ENCODE measurements at regions not wholly inside any gene's neighbourhood (a gene's known extent, or its start where the extent isn't known, plus 50 kb on each side); places are given as distances from the start of the nearest gene placed in this dataset.

DNA sequence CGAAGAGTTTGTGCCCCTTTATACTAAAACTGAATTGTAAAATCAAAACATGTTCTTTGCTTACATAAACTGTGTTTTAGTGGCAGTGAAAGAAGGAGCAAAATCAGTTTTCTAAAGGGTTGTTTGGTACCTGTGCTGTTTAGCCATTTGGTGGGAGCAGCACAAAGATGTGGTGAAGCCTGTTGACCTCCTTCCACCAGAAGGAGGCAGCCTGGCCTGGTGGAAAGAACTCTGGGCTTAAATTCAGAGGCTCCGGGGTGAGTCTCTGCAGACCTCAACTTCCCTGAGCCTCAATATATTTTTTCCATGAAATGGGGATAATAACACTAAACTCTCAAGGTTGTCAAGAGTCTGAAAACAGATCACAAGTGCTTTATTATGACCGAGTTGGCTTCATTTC, 502.5 kb downstream of the VRK1 start:
- no peak for DNase-seq (ENCODE audit: low spot score)

DNA sequence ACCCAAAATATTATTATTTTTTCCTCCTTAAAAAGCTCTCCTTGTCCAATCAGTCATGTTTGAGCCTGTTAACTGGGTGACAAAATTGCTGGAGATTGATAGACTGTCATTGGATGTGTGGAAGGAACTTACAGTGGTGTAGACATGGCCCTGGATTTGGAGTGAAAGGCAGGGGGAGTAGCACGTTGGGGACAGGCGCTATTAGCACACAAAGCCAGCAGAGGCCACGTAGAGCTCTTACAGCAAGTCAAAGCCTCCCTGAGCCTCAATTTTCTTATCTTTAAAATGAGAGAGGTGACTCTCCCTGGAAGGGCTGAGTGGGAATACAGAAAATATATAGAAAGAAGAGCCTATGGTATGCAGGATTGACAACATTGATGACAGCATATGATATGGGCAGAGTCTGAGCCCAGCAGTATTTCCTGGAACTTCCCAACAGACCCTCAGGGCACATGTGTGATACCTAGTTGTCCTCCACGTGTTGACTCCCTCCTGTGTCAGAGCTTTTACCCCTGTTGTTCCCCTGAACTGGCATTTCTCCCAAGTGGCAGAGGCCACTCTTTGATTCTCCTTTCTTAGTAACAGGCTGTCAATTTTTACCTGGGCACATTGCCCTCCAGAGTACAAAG, 504.9 kb downstream of the VRK1 start:
- no peak for DNase-seq (ENCODE audit: low spot score)

DNA sequence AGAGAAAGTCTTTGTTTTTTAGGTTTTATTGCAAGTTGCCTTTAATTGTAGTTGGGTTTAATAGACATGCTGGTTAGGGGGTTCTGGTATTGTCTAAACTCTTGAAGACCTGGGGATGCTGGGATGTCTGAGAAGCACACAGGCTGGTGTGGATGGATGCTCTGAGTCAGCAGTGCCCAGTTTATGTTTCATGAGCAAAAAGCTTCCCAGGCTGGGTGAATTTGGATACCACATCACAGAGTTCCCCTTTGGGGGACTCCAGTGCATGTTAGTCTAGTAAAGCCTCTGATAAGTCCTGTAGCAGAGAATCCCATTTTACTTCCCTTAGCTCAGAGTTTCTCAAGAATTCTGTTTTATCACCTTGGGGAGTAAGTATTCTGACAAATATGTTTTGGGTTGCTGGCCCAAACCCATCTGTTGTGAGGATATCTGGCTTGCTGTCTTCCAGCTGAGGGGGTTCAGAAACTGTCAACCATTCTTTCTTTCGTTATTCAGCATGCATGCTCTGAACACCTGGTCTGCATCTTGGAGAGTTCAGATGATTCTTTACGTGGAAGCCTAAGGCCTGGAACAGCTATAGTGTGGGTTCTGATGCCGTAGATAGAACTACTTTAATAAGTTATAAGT, 509.1 kb downstream of the VRK1 start:
- DNase-seq (ENCODE audit: low spot score) = no peak

DNA sequence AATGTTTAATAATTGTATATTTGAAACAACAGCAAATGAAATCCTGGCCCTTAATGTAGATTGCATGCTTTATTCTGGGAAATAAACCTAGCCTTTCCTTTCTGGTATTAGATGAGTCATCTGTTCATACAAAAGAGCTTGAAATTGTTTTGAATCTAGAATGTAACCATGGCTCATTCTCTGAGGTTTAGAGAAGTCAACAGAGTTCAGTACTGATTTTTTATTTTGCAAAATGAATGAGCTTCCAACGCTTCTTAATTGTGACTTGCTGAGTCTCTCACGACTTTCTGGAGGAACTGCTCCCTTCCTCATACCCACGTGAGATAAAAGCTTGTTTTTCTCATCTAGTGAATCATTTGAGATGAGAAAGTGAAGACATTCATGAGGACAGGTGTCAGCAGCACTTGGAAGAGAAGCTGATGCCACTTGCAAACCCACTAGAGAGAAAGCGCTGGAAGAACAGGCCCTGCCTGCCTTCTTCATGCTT, 509.6 kb downstream of the VRK1 start:
- DNase-seq (ENCODE audit: low spot score) = no peak

DNA sequence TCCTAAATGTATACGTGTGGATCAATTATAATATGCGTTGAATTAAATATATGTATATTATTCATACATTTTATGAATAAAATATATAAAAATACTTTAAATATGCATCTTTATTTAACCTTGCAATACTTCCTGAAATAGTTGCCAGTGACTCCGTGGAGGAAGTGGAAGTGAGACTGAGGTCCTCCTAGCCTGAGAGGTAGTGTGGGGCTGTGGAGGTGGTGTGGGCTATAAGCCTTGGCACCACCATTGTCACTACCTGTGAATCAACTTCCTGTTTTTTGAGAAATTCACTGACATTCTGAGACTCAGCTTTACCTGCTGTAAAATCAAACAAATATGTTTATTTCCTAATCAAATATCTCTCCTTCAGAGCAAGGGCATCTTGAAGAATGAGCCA, 514.2 kb downstream of the VRK1 start:
- DNase-seq (ENCODE audit: low spot score) = no peak

DNA sequence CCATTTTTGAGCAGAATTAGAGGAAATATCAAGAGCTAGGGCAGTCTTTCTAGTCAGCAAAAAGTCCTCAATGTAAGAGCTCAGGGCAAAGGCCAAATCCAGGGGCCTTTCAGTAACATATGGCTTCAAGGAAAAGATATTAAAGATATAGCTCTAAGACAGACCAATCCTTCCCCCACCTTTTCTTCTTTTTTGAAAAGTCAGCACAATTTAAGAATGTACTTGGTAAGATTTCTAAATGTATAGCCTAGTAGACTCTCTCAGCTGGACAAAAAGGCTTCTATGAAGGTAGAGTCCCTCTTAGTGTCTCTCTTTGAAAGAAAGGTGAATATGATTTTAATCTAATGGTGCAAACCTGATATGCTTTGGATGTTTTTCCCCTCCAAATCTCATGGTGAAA, 515.7 kb downstream of the VRK1 start:
- DNase-seq (ENCODE audit: low spot score) = no peak

DNA sequence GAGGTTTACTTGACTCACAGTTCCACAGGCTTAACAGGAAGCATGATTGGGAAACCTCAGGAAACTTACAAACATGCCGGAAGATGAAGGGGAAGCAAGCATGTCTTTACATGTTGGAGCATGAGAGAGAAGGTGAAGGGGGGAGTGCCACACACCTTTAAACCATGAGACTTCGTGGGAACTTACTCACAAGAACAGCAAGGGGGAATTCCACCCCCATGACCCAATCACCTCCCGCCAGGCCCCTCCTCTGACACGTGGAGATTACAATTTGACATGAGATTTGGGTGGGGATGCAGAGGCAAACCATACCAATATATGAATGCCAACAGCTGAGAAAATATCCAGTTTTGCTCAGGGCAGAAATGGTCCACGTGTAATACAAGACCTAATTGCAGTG, 518.6 kb downstream of the VRK1 start:
- no peak for DNase-seq (ENCODE audit: low spot score)

DNA sequence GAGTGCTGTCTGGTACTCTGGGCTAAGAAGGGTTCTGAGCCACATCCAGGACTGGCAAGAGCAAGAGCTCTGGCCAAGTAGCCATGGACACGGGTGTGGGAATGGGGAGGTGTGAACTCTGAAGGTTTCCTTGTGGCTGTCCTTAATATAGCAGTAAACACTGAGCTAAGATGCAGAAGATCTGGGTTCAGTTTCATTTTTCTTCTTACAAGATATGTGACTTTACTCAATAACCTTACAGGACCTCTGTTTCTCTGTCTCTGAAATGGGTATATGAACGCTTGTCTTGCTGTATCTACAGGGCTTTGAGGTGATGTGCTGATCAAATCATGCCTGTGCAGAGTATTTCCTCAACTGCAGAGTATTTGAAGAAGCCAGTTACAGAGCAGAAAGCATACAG, 521.2 kb downstream of the VRK1 start:
- DNase-seq (ENCODE audit: low spot score) = no peak

DNA sequence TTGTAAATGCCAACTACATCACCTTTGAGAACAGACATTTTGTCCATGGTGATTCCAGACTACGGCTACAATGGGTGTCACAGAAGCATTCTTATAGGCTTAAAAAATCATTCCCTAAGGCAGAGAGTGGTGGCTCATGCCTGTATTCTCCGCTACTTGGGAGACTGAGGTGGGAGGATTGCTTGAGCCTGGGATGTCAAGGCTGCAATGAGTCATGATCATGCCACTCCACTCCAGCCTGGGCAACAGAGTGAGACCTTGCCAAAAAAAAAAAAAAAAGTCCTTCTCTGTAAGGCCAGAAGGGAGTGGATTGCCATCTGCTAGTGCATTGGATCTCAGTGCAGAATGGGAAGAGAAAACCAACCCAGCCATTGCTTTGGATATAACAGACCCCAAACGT, 522.5 kb downstream of the VRK1 start:
- no peak for DNase-seq (ENCODE audit: low spot score)

DNA sequence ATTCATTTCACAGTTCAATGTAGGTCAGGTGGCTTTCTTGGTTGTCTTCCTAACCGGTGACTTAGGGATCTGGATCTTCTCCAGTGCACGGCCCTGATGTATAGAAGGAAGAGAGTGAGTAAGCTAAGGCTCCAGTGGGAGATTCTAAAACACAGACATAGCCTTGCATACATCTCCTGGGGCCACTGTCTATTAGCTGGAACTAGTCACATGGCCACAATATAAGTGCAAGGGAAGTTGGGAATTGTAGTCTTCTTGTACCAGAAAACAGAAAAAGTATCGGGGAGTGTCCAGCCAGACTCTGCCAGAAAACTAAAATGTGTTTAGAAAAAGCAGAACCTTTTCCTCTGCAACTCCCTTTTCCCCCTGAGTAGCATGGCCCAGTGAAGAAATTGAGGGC, 531.6 kb downstream of the VRK1 start:
- no peak for DNase-seq (ENCODE audit: low spot score)

DNA sequence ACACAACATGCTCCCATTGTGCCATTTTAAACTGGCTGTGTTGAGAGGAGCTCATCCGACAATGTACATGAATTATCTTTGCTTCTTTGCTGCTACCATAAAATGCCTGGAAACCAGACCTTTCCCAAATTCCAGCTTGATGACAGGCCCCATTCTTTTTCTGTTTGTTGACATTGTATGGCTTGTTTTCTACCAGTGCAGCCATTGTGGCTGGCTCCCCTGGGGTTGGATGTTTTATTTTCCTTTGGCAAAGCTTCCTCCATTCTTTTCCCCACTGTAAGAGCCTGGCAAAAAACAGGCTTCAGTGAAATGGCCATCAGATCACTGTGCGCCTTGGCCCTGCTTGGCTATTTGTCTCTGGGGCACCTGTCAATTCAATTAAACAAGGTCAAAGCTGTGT, 532.5 kb downstream of the VRK1 start:
- DNase-seq (ENCODE audit: low spot score) = no peak

DNA sequence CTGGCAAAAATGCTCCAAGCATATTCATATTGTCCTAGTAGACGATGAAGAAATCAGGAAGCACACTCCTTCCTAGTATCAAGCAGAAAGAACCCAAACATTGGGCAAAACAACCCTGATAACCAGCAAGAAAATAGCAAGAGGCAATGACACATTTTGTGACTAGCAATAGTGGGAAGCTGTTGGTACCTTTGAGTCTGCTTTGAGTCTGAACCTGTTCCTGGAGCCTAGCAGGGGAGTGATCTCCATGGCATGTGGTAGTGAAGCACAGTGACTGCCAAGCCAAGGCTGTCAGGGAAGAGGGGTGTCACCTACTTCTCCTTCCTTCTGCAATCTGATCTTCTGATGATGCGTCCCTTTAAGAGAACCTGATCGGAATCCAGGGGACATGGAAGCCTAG, 533.9 kb downstream of the VRK1 start:
- DNase-seq (ENCODE audit: low spot score) = no peak

DNA sequence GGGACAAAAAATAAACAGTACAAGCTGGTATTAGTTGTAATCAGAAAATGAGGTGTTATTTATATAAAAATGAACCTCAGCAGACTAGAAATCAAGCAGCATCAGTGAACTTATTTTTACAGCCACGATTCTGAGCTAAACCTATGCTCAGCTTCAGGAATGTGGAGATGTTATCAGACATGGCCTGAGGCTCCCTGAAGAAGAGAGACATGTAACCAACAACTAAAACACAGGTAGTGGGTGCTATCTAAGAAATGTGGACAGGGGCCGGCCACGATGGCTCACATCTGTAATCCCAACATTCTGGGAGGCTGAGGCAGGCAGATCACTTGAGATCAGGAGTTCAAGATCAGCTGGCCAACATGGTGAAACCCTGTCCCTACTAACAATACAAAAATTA, 534.3 kb downstream of the VRK1 start:
- DNase-seq (ENCODE audit: low spot score) = no peak

DNA sequence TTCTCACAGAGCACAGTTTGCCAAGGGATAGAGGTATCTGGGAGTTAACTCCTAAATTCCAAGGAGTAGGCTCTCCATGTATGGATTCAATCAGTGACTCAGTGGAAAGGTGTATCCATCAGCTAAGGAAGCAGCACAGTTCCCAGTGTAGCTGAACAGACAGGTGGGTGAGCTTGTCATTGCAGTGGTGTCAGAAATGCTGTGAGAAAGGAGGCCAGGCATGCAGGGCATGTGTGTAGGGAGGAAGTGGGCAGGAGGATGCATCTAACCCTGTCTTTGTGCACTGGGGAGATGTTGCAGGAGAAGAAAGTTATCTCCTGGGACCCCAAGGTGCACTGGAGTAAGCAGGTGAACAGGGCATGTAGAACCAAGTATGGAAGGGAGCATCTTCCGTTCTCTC, 539.0 kb downstream of the VRK1 start:
- DNase-seq (ENCODE audit: low spot score) = no peak

DNA sequence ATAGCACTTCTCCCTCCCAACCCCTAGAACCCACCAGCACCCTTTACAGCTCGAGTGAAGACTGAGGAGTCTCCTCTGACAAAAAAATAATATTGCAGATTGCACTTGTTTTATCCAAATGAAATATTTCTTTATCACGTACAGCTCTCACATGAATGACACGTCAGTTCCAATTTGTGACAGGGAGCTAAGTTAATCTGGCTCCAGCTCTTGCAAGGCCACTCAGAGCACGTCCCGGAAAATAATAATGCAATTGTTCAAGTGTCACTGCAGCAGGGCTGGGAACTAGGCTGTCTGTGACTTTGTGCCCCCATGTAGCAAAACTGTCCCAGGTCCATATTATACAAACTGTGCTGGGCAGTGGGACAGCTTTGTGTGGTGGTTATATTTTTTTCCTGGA, 539.6 kb downstream of the VRK1 start:
- DNase-seq (ENCODE audit: low spot score) = no peak

DNA sequence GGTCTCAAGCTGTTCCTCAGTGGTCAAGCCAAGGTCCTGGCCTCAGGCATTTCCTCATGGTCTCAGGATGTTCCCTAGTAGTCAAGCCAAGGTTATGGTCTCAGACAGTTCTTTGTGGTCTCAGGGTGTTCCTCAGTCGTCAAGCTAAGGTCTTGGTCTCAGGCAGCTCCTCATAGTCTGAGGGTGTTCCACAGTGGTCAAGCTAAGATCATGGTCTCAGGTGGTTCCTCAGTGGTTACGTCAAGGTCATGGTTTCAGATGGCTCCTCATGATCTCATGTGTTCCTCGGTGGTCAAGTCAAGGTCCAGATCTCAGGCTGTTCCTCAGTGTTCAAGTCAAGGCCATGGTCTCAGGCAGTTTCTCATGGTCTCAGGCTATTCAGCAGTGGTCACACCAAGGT, 540.1 kb downstream of the VRK1 start:
- DNase-seq (ENCODE audit: low spot score) = no peak

DNA sequence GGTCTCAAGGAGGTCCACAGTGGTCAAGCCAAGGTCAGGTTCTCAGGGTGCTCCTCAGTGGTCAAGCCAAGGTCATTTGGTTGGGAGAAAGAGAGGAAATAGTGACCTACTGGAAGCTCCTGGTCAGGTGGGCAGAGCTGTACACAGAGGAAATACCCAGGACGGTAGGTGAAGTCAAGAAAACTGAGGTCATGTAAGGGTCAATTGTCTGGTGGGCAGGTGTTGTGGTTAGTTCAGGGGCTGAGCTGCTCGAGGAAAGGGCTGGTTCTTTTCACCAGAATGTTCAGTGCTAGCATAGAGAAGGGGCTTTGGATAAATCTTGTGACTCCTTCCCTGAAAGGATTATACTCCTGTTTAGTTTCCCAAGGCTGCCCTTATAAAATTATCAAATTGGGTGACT, 540.5 kb downstream of the VRK1 start:
- no peak for DNase-seq (ENCODE audit: low spot score)

DNA sequence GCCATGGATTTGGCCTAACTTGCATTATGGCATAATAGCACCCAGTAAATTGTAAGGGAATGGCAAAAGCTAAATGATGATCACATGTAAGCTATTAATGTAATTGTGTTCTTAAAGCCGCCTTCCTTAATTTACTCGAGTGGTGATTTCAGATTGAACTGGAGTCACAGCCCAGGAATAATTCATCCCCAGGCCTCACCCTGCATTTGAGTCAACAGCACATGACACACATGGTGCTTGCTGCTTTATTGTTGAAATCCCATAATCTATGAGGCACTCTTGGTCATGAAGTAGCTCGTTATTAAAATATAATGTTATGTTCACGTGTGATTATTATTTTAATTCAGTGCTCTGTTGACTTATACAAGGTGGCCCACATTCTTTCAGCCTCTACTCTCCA, 547.5 kb downstream of the VRK1 start:
- DNase-seq (ENCODE audit: low spot score) = no peak

DNA sequence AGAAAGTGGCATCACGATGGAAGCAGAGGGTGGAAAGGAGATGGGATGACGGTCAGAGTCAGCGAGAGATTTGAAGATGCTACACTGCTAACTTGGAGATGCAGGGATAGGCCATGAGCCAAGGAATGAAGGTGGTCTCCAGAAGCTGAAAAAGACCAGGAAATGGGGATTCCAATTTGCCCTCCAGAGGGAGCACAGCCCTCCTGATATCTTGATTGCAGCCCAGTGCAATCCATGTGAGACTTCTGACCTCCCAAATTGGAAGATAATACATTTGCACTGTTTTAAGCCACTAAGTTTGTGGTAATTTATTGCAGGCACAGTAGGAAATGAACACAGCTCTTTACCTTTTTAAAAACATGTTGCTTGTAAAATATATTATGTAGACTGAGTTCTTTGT, 549.5 kb downstream of the VRK1 start:
- no peak for DNase-seq (ENCODE audit: low spot score)

DNA sequence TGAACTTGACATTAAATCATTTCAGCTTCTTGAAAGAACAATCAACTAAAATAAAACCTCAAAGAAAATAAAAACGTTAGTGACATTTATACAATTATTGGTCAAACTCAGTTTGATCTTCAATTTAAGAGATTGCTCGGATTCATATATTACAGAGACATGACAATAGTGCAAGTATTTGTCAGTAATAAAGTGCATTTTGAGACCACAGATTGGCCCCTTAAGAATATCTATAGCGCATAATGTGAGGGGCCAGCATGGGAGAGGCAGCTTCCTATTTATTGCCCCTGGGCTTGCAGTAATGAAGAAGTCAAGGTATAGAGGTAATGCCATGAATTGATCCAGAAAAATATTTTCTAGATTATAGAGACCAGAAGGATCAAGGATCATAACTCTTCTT, 552.3 kb downstream of the VRK1 start:
- no peak for DNase-seq (ENCODE audit: low spot score)

DNA sequence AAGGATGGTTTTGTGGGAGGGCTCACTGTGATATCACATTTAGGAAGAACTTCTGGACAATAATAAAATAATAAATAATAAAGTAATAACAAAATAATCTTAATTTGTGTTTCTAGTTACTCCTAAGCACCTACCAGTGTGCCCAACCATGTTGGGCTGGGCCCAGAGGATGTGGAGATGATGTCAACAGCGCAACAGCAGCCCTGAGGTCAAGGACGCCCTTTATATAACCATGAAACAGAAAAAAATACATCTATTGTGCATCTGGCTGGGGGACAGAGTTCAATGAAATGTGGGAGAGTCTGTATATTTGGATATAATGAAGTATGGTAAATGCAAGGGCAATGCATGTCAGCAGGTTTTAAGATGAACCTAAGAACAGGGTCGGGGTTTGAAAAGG, 552.8 kb downstream of the VRK1 start:
- no peak for DNase-seq (ENCODE audit: low spot score)

DNA sequence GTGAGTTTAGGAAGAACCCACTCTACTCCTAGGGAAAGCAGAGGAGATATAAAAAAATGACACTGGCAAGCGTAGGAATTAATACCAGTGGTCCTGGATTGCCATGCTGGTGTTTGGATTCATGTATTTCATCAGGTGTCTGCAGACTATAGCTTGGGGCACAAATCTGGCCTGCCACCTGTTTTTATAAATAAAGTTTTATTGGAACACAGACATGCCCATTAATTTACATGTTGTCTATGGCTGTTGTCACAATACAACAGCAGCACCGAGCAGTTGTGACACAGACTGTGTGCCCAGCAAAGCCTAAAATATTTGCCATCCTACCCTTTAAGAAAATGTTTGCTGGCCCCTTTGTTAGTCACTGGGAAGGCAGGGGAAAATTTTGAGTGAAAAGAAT, 553.2 kb downstream of the VRK1 start:
- no peak for DNase-seq (ENCODE audit: low spot score)

DNA sequence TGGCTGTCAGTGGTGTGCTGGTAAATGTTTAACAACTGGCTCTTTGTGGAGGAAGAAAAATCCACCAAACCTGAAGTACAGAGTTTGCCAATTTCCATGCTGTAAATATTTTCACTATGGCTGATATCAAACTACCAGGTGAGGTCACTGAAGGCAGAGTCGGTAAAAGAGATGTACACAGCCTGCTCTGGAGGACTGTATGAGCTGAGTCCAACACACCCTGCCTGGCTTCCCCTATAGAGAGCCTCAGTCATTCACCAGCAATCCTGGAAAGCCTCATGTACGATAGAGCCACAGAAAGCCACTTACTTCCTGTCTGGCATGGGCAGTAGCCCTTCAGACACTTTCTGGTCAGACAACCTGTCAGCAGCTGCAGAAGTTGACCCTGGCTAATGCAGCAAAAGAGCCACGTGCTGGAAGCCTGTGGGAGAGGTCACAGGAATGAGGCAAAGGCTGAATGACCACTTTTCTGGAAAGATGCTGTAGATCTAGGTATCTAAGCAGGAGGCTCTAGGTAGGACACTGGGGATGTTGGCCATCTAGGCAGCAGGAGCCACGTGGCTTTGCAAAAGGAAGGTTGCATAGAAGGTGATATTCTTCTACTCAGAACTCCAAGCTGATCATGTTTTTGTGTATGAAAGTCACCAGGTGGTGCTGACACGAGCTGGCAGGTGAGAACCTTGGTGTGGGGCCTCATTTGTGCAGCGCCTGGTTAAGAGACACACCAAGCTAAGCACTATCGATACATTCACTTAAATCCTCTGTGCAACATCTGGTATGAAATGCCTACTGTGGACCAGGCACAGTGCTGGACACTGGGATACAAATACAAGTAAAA, 553.9 kb downstream of the VRK1 start:
- DNase-seq (ENCODE audit: low spot score) = no peak

All from HuH-7 (cell line).